GM23248 (cell line): ENCODE measurements at regions not wholly inside any gene's neighbourhood (a gene's known extent, or its start where the extent isn't known, plus 50 kb on each side); places are given as distances from the start of the nearest gene placed in this dataset.

Source experiments
- DNase-seq: peaks from one replicate; pipeline ENCODE4 v3.0.0-alpha.2; 2015
- H2AFZ ChIP-seq: fragments of 200-600 bp; sonication (generic); 2 replicates; pipeline ENCODE4 v1.6.1; 2016; ENCODE audit warnings: antibody characterized with exemption
- H3F3A ChIP-seq: fragments of 200-600 bp; sonication (generic); 2 replicates; pipeline ENCODE4 v1.6.1; 2016; ENCODE audit warnings: mild to moderate bottlenecking, antibody characterized with exemption, mixed run types; ENCODE audit not compliant: insufficient read depth
- H3K27ac ChIP-seq: fragments of 200-600 bp; sonication (generic); 2 replicates; pipeline ENCODE4 v1.5.1; 2016; ENCODE audit warnings: mild to moderate bottlenecking
- H3K27me3 ChIP-seq: fragments of 200-600 bp; sonication (generic); replicated peaks from 2 replicates; pipeline ENCODE4 v1.6.1; 2016; ENCODE audit warnings: mild to moderate bottlenecking; ENCODE audit not compliant: insufficient read depth
- H3K36me3 ChIP-seq: fragments of 200-600 bp; sonication (generic); 2 replicates; pipeline ENCODE4 v1.6.1; 2016; ENCODE audit warnings: low read depth, mild to moderate bottlenecking
- H3K4me1 ChIP-seq: fragments of 200-600 bp; sonication (generic); 2 replicates; pipeline ENCODE4 v1.6.1; 2016; ENCODE audit warnings: mild to moderate bottlenecking; ENCODE audit not compliant: insufficient read depth
- H3K4me2 ChIP-seq: fragments of 200-600 bp; sonication (generic); one replicate; pipeline ENCODE4 v1.6.1; 2016; ENCODE audit warnings: mild to moderate bottlenecking; ENCODE audit not compliant: unreplicated experiment
- H3K4me3 ChIP-seq: fragments of 200-600 bp; sonication (generic); 2 replicates; pipeline ENCODE4 v1.5.1; 2016; ENCODE audit warnings: mild to moderate bottlenecking
- H3K79me2 ChIP-seq: fragments of 200-600 bp; sonication (generic); 2 replicates; pipeline ENCODE4 v1.6.1; 2016; ENCODE audit warnings: mild to moderate bottlenecking; ENCODE audit not compliant: insufficient read depth
- H3K9ac ChIP-seq: fragments of 200-600 bp; sonication (generic); 2 replicates; pipeline ENCODE4 v1.6.1; 2016; ENCODE audit warnings: mild to moderate bottlenecking
- H3K9me2 ChIP-seq: fragments of 200-600 bp; sonication (generic); 2 replicates; pipeline ENCODE4 v1.6.1; 2016; ENCODE audit warnings: mixed run types, mild to moderate bottlenecking, moderate library complexity; ENCODE audit not compliant: insufficient read depth
- H3K9me3 ChIP-seq: fragments of 200-600 bp; sonication (generic); one replicate; pipeline ENCODE4 v1.6.1; 2017; ENCODE audit warnings: low read depth
- H4K20me1 ChIP-seq: fragments of 200-600 bp; sonication (generic); 2 replicates; pipeline ENCODE4 v1.6.0; 2016; ENCODE audit not compliant: insufficient read depth
- EZH2 ChIP-seq: fragments of 200-600 bp; sonication (generic); IDR thresholded peaks from 2 replicates; pipeline ENCODE4 v1.6.1; 2018; ENCODE audit warnings: antibody characterized with exemption, mild to moderate bottlenecking; ENCODE audit not compliant: insufficient read depth, poor library complexity, severe bottlenecking
- EZH2phosphoT487 ChIP-seq: fragments of 200-600 bp; sonication (generic); IDR thresholded peaks from 2 replicates; pipeline ENCODE4 v1.6.1; 2018; ENCODE audit warnings: antibody characterized with exemption, moderate library complexity, mild to moderate bottlenecking, low read depth; ENCODE audit not compliant: insufficient read depth
- WGBS, 2 experiments: methylation state at CpG; one replicate each; pipeline ENCODE4 v1.1.6; 2015 to 2017; ENCODE audit warnings: low lambda C conversion rate in 2 of 2, low coverage in 1 of 2; ENCODE audit errors: missing lambda C conversion rate in 2 of 2; 5-methylcytosine and 5-hydroxymethylcytosine counted together
- in situ Hi-C: fragments of 300-500 bp; cut with MboI; formaldehyde crosslinking; loops from 2 replicates; pipeline ENCODE4 v1.15.0; 2020

DNA sequence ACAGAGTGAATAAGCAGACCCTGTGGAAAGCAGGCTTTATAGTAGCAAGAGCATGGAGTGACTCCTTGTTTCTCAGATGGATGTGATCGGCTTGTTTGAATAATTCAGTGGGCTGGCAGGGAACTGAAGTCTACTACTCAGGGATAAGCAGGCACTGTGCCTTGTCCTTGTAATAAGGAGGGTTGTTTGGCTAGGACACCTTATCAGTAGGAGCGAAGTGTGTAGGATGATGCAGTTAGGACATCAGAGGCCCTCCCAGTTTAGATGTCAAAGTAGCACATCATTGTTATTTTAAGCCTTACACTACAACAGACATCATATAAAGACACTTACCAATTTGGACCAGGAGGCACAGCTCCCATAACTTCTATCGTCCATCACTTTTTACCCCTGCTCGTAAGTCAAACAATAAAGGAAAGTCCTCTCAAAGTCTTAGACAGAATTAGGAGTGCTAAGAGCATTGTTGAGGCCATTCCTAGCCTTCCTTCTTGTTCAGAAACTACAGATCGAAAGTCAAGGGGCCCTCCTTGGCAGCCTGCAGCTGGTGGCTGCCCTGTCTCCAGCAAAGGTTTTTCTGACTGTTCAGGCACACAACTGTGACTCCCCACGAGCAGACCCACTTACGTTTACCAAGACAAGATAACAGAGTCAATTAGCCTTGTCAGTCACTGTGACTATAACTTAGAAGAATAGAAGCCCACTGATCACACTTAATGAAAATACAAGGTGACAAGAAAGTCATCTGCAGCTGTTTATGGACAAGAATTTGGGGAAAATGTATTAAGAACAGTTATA, 218.6 kb downstream of the SNX18 start:
- H3K9me2 ChIP-seq = no peaks in the 10 kb centered on the region
- DNase-seq = no peak
- TF ChIP-seq EZH2 (no peak), EZH2phosphoT487 (no peak)
- no peaks in the 10 kb centered on the region for H3K27me3 ChIP-seq
- H4K20me1 ChIP-seq = no peaks in the 10 kb centered on the region
- H3K4me2 ChIP-seq = no peak overlapping the region
- no peak overlapping the region for H2AFZ ChIP-seq
- no peaks in the 10 kb centered on the region for H3K79me2 ChIP-seq
- no peaks in the 10 kb centered on the region for H3K9me3 ChIP-seq
- peaks cover 4% of the 10 kb centered on the region; the same call in 1 of the 2 replicates for H3F3A ChIP-seq
- no peak overlapping the region for H3K9ac ChIP-seq
- peaks cover 22% of the 10 kb centered on the region for H3K4me1 ChIP-seq
- no peak overlapping the region for H3K27ac ChIP-seq
- in situ Hi-C loops = no loop called here
- H3K4me3 ChIP-seq = no peak overlapping the region
- H3K36me3 ChIP-seq = no peaks in the 10 kb centered on the region
- 94 to 95% methylated on average over 7 of the region's 7 CpGs for WGBS, 2 experiments

DNA sequence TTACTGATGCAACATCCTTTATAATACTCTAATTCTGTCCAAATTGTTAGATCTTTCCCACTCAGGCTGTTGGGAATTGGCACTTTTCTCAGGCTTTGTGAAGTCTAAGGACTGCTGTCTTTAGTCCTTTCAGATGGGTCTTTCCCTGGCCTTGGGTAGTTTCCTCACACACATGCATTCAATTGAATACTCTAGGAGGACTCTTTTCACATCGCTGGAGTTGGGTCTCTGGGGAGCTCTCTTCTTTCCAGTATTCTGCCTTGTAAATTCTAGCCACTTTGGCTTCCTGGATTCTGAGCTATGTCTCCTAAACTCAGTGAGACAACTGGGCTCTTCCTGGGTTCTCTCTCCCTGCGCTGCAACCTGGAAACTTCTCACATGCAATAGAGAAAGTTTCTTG, 215.5 kb downstream of the SNX18 start:
- in situ Hi-C loops = no loop called here
- no peaks in the 10 kb centered on the region for H3F3A ChIP-seq
- H3K9ac ChIP-seq = no peak overlapping the region
- no peaks in the 10 kb centered on the region for H3K36me3 ChIP-seq
- no peak overlapping the region for H3K4me3 ChIP-seq
- H3K4me1 ChIP-seq = peaks cover 5% of the 10 kb centered on the region
- H3K9me3 ChIP-seq = no peaks in the 10 kb centered on the region
- H2AFZ ChIP-seq = no peak overlapping the region
- H3K27ac ChIP-seq = no peak overlapping the region
- H3K79me2 ChIP-seq = no peaks in the 10 kb centered on the region
- WGBS, 2 experiments = 51 to 54% methylated on average over 2 of the region's 2 CpGs
- no peak for DNase-seq
- H4K20me1 ChIP-seq = no peaks in the 10 kb centered on the region
- no peaks in the 10 kb centered on the region for H3K27me3 ChIP-seq
- H3K9me2 ChIP-seq = no peaks in the 10 kb centered on the region
- no peak overlapping the region for H3K4me2 ChIP-seq
- TF ChIP-seq EZH2 = no peak
- TF ChIP-seq EZH2phosphoT487 = no peak

- no peaks in the 10 kb centered on the region for H3K36me3 ChIP-seq
Observed at GRCh38 chr5:54732108-54732507, 214.5 kb downstream of the SNX18 start.

DNA sequence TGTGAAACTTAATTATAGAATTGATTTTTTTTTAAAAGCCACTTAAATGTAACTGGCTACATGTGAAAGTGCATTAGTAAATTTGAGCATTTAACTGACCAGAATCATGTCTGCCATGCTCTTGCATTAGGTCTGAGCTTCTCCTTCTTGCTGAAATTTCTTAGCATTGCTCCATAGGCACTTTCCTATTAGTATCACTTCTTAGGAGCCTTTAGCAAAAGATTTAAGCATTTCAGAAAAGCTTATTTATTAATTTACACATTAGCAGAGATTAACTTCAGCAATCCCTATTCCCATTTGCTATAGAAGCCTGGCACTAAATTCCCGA, 211.0 kb downstream of the SNX18 start:
- in situ Hi-C loops = no loop called here
- H4K20me1 ChIP-seq = no peaks in the 10 kb centered on the region
- no peak for TF ChIP-seq EZH2
- no peak for TF ChIP-seq EZH2phosphoT487
- 92 to 98% methylated on average over 1 of the region's 1 CpG for WGBS, 2 experiments
- H3K9ac ChIP-seq = no peak overlapping the region
- H3K4me2 ChIP-seq = no peak overlapping the region
- H3K9me2 ChIP-seq = no peaks in the 10 kb centered on the region
- peaks cover 9% of the 10 kb centered on the region; the same call in 1 of the 2 replicates for H3F3A ChIP-seq
- H2AFZ ChIP-seq = no peak overlapping the region
- no peak for DNase-seq
- H3K4me1 ChIP-seq = peaks cover 11% of the 10 kb centered on the region
- H3K9me3 ChIP-seq = no peaks in the 10 kb centered on the region
- H3K4me3 ChIP-seq = no peak overlapping the region
- no peaks in the 10 kb centered on the region for H3K27me3 ChIP-seq
- H3K79me2 ChIP-seq = no peaks in the 10 kb centered on the region
- H3K36me3 ChIP-seq = no peaks in the 10 kb centered on the region
- H3K27ac ChIP-seq = no peak overlapping the region

More at GRCh38 chr5:54732108-54732507, 214.5 kb downstream of the SNX18 start:
- H3K79me2 ChIP-seq = no peaks in the 10 kb centered on the region
- H3K27ac ChIP-seq = no peak overlapping the region
- no peaks in the 10 kb centered on the region for H3K4me1 ChIP-seq
- no peak overlapping the region for H3K9ac ChIP-seq
- H2AFZ ChIP-seq = no peak overlapping the region
- WGBS, 2 experiments = 62 to 77% methylated on average over 1 of the region's 1 CpG
- no peak for DNase-seq
- H3K9me2 ChIP-seq = no peaks in the 10 kb centered on the region
- no peaks in the 10 kb centered on the region for H3K9me3 ChIP-seq
- H4K20me1 ChIP-seq = no peaks in the 10 kb centered on the region
- H3K4me3 ChIP-seq = no peak overlapping the region
- H3F3A ChIP-seq = no peaks in the 10 kb centered on the region
- no peak overlapping the region for H3K4me2 ChIP-seq
- no peaks in the 10 kb centered on the region for H3K27me3 ChIP-seq
- in situ Hi-C loops = no loop called here
- TF ChIP-seq EZH2phosphoT487 (no peak), EZH2 (no peak)
